Activated CD8-positive, alpha-beta T cell treated with anti-CD3 and anti-CD28 coated beads, Interleukin-2, amount 10 ng/mL, durations not matched to agents 7 days and 5 days (primary cell): ENCODE measurements at regions not wholly inside any gene's neighbourhood (a gene's known extent, or its start where the extent isn't known, plus 50 kb on each side); places are given as distances from the start of the nearest gene placed in this dataset.
"Not testable (repeated sequence)": the region's sequence is repeated elsewhere in the genome, so short reads cannot be mapped to it uniquely, and the experiment has no call there.

Experiments
- ATAC-seq: fragments of 150-1000 bp; cut with Tn5 transposase; one replicate; pipeline ENCODE4 v1.10.0; 2021; ENCODE audit warnings: moderate library complexity
- CTCF ChIA-PET: fragments of 350-600 bp; sonication (Branson Sonifier 250); formaldehyde crosslinking; loops from one replicate; lab custom pipeline; 2021; ENCODE audit warnings: antibody characterized with exemption; lab: Charles Lee
- POLR2A ChIA-PET: fragments of 350-600 bp; sonication (Branson Sonifier 250); formaldehyde crosslinking; loops from one replicate; lab custom pipeline; 2021; ENCODE audit warnings: antibody characterized with exemption; lab: Charles Lee
- DNase-seq: peaks from one replicate; pipeline ENCODE4 v3.0.0-alpha.2; 2020
- H3K27ac Mint-ChIP-seq: one replicate; pipeline ENCODE4 v1.8.0; 2021; ENCODE audit warnings: mild to moderate bottlenecking, mixed read lengths
- H3K27me3 Mint-ChIP-seq: one replicate; pipeline ENCODE4 v1.8.0; 2021; ENCODE audit warnings: low read depth, mixed read lengths
- H3K36me3 Mint-ChIP-seq: one replicate; pipeline ENCODE4 v1.8.0; 2021; ENCODE audit warnings: low read depth, mixed read lengths
- H3K4me1 Mint-ChIP-seq: one replicate; pipeline ENCODE4 v1.8.0; 2021; ENCODE audit warnings: low read depth, mixed read lengths
- H3K4me3 Mint-ChIP-seq: one replicate; pipeline ENCODE4 v1.8.0; 2021; ENCODE audit warnings: mild to moderate bottlenecking, mixed read lengths
- H3K9me3 Mint-ChIP-seq: one replicate; pipeline ENCODE4 v1.8.0; 2022; ENCODE audit warnings: mixed read lengths; ENCODE audit not compliant: insufficient read depth

GRCh38 chr5:74389531-74390305 is 250.8 kb downstream of the ENC1 start:
- Mint-ChIP-seq H3K36me3 (no peaks in the 10 kb centered on the region), H3K4me3 (no peak overlapping the region), H3K4me1 (no peaks in the 10 kb centered on the region), H3K9me3 (no peaks in the 10 kb centered on the region), H3K27me3 (no peaks in the 10 kb centered on the region), H3K27ac (no peak overlapping the region)
- ATAC-seq (no peak), DNase-seq (no peak)
- ChIA-PET POLR2A (no interaction called here), CTCF (no interaction called here)

GRCh38 chr5:74388411-74388810 is 252.1 kb downstream of the ENC1 start:
- H3K4me3 Mint-ChIP-seq, DNase-seq, ATAC-seq, H3K4me1 Mint-ChIP-seq, H3K27ac Mint-ChIP-seq, H3K27me3 Mint-ChIP-seq, H3K36me3 Mint-ChIP-seq, POLR2A ChIA-PET, CTCF ChIA-PET, H3K9me3 Mint-ChIP-seq: not testable (repeated sequence)

GRCh38 chr5:74386571-74387334 is 253.8 kb downstream of the ENC1 start:
- ChIA-PET CTCF (no interaction called here), POLR2A (no interaction called here)
- Mint-ChIP-seq H3K36me3 (no peaks in the 10 kb centered on the region), H3K4me3 (no peak overlapping the region), H3K9me3 (no peaks in the 10 kb centered on the region), H3K27ac (no peak overlapping the region), H3K4me1 (no peaks in the 10 kb centered on the region), H3K27me3 (no peaks in the 10 kb centered on the region)
- ATAC-seq (no peak), DNase-seq (no peak)

DNA sequence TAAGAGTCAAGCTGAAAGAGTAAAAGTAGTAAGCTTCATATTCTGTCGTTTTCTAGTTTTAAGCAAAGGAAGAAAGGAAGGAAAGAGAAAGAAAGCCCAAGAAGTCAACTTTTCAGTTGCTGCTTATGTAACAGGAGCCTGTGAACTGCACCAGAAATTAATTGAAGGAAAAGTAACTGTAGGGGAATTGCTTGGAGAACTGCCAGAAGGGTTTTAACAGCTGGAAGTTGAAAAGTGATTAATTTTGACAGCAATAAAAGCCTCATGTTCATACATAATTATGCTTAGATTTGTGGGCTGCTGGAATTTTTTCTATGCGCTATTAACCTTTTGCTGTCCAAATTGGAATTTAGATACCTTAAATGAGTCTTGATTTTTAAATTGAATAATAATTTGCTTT is 255.7 kb downstream of the ENC1 start:
- CTCF ChIA-PET, result no interaction called here
- H3K4me3 Mint-ChIP-seq, result no peak overlapping the region

DNA sequence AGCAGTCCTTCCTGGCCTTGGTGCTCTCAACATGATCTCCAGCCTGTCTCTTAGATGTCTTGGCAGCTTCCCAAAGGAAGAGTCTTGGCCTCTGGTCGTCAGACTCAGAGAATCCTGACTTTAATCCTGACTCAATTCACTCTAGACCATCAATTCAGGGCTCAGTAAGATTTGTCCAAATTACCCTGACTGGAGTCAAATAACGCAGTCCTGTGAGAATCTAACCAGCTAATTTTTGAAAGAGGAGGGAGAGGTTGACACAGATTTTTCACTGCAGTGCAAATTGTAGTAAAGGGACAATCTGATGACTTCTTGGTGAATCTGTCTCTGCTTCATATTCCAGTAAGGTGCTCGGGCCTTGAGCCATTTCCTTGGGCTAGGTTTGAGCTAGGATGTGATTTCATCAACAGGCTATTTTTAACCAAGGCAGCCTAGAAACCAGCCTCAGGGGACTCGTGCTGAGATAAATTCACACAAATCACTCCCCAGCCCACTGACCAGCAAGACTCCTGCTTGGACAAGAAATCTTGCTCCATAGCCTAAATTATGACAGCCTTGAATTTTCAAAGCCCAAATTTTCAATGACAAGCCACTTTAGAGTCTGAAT is 257.4 kb downstream of the ENC1 start:
- DNase-seq (no peak), ATAC-seq (no peak)
- no peaks in the 10 kb centered on the region for H3K4me1 Mint-ChIP-seq
- no peaks in the 10 kb centered on the region for H3K36me3 Mint-ChIP-seq
- POLR2A ChIA-PET, result no interaction called here
- no peak overlapping the region for H3K4me3 Mint-ChIP-seq
- H3K27ac Mint-ChIP-seq, result no peak overlapping the region
- CTCF ChIA-PET, result no interaction called here
- H3K27me3 Mint-ChIP-seq, result peaks cover 5% of the 10 kb centered on the region
- no peaks in the 10 kb centered on the region for H3K9me3 Mint-ChIP-seq

More for the DNA sequence above, 255.7 kb downstream of the ENC1 start:
- H3K4me1 Mint-ChIP-seq, result no peaks in the 10 kb centered on the region
- H3K27me3 Mint-ChIP-seq, result no peaks in the 10 kb centered on the region
- no peak overlapping the region for H3K27ac Mint-ChIP-seq
- ATAC-seq, result no peak
- no peaks in the 10 kb centered on the region for H3K9me3 Mint-ChIP-seq
- no peaks in the 10 kb centered on the region for H3K36me3 Mint-ChIP-seq
- no peak for DNase-seq
- POLR2A ChIA-PET, result no interaction called here

DNA sequence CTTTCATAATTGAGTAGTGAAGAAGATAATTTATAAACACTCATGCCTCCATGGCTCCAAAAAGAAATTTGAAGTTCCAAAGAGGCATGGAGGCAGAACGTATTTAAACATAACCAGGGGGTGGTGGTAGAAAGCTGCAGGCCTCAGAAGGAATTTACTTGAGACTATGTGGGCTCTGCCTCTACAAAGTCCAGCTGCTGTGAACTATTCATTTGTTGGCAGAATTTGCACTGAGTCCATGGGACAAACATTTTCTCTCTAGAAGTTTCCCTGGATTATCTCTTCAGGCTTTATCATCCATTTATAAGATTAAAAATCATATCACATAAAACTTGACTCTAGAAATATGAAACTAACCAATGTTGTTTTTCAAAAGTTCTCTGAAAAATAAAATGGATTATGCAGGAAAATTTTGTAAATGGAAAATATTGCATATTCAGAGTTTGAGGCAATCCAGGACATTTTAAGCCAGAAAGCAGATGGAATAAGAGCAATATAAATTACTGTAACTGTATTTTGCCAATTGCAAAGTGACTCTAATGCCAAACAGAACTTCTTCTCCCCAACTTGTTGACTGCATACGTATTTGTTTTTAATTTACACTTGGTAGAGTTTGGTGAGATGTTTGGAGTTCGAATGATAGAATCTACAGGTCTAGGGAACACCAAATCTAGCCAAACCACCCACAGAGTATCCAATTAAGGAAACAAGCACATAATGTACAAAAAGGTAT is 258.2 kb downstream of the ENC1 start:
- no peak overlapping the region for H3K27ac Mint-ChIP-seq
- ChIA-PET CTCF (no interaction called here), POLR2A (no interaction called here)
- H3K4me1 Mint-ChIP-seq, result no peaks in the 10 kb centered on the region
- no peak for ATAC-seq
- H3K9me3 Mint-ChIP-seq, result no peaks in the 10 kb centered on the region
- DNase-seq, result no peak
- no peak overlapping the region for H3K4me3 Mint-ChIP-seq
- no peaks in the 10 kb centered on the region for H3K36me3 Mint-ChIP-seq
- H3K27me3 Mint-ChIP-seq, result peaks cover 5% of the 10 kb centered on the region

- POLR2A ChIA-PET, result interaction anchor here (0.6 kb wide), 1 partner anchor 282 kb away, joined by 3 read pairs; no protein-coding TSS in a partner anchor
- Mint-ChIP-seq H3K27me3 (peaks cover 8% of the 10 kb centered on the region), H3K9me3 (no peaks in the 10 kb centered on the region), H3K36me3 (no peaks in the 10 kb centered on the region), H3K4me3 (no peak overlapping the region), H3K4me1 (no peaks in the 10 kb centered on the region), H3K27ac (no peak overlapping the region)
- no peak for DNase-seq
- CTCF ChIA-PET, result no interaction called here
- ATAC-seq, result no peak
Measured at GRCh38 chr5:74380193-74380592, 260.3 kb downstream of the ENC1 start.

GRCh38 chr5:74378464-74378863 is 262.1 kb downstream of the ENC1 start:
- POLR2A ChIA-PET, result no interaction called here
- DNase-seq (no peak), ATAC-seq (no peak)
- no peaks in the 10 kb centered on the region for H3K36me3 Mint-ChIP-seq
- no peak overlapping the region for H3K4me3 Mint-ChIP-seq
- H3K27ac Mint-ChIP-seq, result no peak overlapping the region
- CTCF ChIA-PET, result no interaction called here
- H3K4me1 Mint-ChIP-seq, result no peaks in the 10 kb centered on the region
- peaks cover 8% of the 10 kb centered on the region for H3K27me3 Mint-ChIP-seq
- no peaks in the 10 kb centered on the region for H3K9me3 Mint-ChIP-seq

DNA sequence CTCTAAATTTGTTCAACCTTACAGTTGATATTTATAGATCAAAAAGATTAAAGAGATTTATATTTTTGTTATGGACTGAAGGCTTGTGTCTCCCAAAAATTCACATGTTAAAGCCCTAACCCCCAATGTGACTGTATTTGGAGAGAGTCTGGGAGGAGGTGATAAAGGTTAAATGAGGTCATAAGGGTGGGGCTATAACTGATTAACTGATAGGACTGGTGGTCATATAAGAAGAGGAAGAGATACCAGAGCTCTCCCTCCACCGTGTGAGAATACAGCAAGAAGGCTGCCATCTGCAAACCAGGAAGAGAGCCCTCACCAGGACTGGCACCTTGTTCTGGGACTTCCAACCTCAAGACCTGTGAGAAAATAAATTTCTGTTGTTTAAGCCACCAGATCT is 264.3 kb downstream of the ENC1 start:
- Mint-ChIP-seq H3K4me1 (no peaks in the 10 kb centered on the region), H3K4me3 (no peak overlapping the region), H3K27me3 (peaks cover 8% of the 10 kb centered on the region), H3K36me3 (no peaks in the 10 kb centered on the region), H3K27ac (no peak overlapping the region), H3K9me3 (no peaks in the 10 kb centered on the region)
- POLR2A ChIA-PET, result no interaction called here
- CTCF ChIA-PET, result no interaction called here
- no peak for DNase-seq
- no peak for ATAC-seq

- Mint-ChIP-seq H3K9me3 (no peaks in the 10 kb centered on the region), H3K27ac (no peak overlapping the region), H3K27me3 (peaks cover 8% of the 10 kb centered on the region), H3K36me3 (no peaks in the 10 kb centered on the region), H3K4me1 (no peaks in the 10 kb centered on the region), H3K4me3 (no peak overlapping the region)
- DNase-seq (no peak), ATAC-seq (no peak)
- ChIA-PET POLR2A (no interaction called here), CTCF (no interaction called here)
Measured at GRCh38 chr5:74375271-74375670, 265.3 kb downstream of the ENC1 start.

GRCh38 chr5:74374656-74375055 is 265.9 kb downstream of the ENC1 start:
- DNase-seq (peak; percentile 21), ATAC-seq (no peak)
- no peaks in the 10 kb centered on the region for H3K36me3 Mint-ChIP-seq
- CTCF ChIA-PET, result no interaction called here
- POLR2A ChIA-PET, result no interaction called here
- H3K4me1 Mint-ChIP-seq, result no peaks in the 10 kb centered on the region
- H3K9me3 Mint-ChIP-seq, result no peaks in the 10 kb centered on the region
- H3K27me3 Mint-ChIP-seq, result peaks cover 8% of the 10 kb centered on the region
- no peak overlapping the region for H3K27ac Mint-ChIP-seq
- H3K4me3 Mint-ChIP-seq, result no peak overlapping the region
